ENCODE measurements at regions not wholly inside any gene's neighbourhood (a gene's known extent, or its start where the extent isn't known, plus 50 kb on each side); places are given as distances from the start of the nearest gene placed in this dataset.

DNA sequence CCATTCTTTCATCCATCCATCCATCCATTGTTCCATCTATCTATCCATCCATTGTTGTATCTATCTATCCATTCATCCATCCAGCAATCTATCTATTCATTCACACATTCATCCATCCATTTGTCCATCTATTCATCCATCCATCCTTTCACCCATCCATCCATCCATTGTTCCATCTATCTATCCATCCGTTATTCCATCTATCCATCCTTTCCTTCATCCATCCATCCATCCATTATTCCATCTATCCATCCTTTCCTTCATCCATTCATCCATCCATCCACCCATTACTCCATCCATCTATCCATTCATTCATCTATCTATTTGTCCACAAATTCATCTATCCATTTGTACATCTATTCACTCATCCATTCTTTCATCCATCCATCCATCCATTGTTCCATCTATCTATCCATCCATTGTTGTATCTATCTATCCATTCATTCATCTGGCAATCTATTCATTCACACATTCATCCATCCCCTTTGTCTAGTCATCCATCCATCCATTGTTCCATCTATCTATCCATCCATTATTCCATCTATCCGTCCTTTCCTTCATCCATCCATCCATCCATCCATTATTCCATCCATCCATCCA, 65.9 kb upstream of the ANO1 start:
- DNase-seq = no peak
- intact Hi-C loops (cut with DNase I) = no loop called here

DNA sequence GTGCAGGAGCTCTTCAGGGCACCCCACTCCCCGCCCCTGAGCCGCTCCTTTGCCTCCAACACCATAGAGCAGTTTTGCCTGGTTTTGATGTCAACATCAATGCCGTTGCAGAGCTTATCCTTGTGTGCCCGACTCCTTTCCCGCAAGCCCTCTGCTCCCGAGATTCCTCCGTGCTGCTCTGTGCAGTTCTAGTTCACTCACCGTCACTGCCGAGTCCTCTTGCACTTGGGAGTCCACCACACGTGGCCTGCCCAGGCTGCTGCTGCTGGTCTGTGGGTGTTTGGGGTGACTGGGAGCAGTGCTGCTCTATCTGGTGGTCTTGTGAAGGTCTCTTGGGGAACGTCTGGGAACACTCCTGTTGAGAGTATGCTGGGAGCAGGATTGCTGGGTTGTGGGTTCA, 63.8 kb upstream of the ANO1 start:
- DNase-seq = peak in 1 of 10 donors; percentile 61
- intact Hi-C loops (cut with DNase I) = no loop called here

DNA sequence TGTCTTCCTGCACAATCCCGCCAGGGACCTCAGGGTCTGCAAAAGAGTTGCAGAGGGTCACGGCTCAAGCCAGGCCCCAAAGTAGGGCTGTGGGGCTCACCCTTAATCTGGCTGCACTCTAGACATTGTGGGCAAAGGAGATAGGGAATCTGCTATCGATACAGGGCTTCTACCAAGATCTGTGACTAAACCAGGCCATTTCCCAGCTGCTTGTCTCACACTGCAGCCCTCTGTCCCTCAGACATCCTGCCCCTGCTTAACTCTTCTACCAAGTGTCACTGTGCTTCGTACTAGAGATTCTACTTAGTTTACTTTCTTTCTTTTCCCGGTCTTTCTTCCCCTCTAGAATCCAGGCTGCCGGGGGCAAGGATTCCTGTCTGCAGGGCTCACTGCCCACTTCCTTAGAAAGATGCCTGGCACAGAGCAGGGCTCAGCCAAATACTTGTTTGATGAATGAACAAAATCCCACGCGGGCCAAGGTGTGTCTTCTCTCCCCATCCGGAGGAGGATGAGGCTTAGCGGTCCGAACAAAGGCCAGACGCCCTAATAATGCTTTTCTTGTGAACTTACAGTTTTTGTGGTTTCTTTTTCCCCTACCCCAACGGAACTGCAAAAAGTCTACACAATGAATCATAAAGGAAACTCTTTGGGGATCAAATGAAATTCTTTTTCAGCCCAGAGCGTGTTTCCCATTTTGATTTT, 61.3 kb upstream of the ANO1 start:
- intact Hi-C loops (cut with DNase I) = no loop called here
- peak in 1 of 10 donors; percentile 28 for DNase-seq

DNA sequence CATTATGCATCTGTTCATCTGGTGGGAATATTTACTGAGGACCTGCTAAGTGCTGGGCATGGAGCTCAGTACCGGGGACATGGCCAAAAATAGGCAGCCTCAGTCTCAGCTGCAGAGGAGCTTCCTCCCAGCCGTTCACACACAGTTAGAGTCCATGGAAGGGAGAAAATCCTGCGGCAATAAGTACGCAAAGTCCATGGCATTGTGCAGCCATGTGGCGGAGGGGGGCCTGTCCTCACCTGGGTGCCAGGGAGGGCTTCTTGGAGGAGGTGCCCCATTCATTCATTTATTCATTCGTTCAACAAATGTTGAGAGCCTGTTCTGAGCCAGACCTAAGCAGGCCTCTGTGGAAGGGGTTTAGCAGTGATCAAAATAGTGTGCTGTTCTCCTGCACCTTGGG, 59.3 kb upstream of the ANO1 start:
- intact Hi-C loops (cut with DNase I) = no loop called here

DNA sequence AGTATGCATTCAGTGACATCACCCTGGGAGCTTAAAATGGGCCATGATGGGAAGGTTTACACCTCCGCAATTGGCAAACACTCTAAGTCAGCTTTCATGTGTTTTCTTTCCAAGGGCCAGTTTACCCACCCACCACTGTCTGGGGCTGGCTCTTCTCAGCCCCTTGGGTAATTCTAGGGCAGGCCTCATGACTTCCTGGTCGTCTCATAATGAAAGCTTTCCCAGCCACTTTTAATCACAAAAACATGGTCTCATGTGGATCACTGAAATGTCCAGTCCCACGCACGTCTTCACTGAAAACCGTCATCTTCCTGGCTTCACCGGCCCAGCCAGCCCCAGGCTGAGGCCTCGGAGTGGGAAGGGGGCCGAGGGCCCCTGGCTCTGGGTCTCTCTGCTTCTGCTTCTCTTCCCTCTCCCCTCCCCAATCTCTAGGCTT, 58.5 kb upstream of the ANO1 start:
- intact Hi-C loops (cut with DNase I) = no loop called here
- DNase-seq = peak in 1 of 10 donors; percentile 31

More for the DNA sequence above, 59.3 kb upstream of the ANO1 start:
- peak in 1 of 10 donors; percentile 50 for DNase-seq

DNA sequence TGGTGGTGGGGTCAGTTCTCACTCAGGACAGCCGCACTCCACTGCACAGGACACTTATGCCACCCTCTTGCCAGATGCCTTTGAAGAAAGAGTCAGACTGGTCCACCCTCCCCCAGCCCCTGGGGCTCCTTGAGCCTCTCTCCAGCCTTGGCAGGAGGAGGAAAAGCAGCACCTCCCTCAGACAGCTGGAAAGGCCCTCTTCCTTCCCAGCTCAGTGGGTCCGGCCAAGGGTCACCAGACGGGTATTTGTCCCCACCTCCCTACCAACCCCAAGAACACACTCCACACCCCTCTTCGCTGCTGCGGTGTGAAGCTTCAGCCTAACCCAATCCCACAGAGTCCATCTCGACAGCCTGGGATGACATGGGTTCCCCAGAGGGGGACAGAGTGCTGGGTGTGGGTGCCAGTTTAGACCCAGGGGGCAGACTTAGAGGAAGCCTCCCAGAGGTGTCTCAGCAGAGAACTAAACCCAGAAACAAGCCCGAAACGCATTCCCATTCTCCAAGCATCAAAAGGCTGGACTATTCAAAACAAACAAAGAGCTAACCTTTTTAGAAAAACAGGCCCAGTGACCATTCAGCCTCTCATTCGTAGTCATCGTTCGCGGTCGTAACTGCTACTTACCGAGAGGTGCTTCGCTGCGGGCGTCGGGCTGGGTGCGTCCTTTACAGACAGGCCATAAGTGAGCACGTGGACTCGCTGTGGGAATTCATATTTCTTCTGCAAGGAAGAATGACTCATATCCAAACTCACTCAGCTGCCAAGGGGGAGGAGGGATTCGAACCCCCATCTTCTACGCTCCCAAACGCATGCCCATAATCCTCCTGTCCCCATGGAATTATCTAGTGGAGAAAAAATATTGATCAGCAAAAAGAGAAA, 57.5 kb upstream of the ANO1 start:
- peak in 1 of 10 donors; percentile 70 for DNase-seq

DNA sequence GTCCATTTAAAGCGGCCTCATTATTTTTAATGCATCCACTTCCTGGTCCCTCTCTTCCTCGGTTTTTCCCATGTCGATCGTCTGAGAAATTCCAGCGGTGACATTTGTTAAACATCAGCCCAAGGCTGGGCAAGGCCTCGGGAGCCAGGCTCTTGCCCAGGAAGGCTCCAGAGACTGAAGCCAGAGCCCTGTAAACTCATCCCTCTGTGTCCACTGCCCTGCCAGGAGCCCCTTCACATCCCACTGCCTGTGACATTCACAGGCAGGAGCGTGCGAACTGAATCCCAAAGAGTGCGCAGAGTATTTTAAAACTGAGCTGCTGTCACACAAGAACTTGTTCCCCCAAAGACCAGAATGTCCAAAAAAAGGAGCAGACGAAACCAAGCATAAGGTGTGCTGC, 56.5 kb upstream of the ANO1 start:
- peak in 1 of 10 donors; percentile 28 for DNase-seq
- intact Hi-C loops (cut with DNase I) = no loop called here

More for the DNA sequence above, 57.5 kb upstream of the ANO1 start:
- intact Hi-C loops (cut with DNase I) = no loop called here

DNA sequence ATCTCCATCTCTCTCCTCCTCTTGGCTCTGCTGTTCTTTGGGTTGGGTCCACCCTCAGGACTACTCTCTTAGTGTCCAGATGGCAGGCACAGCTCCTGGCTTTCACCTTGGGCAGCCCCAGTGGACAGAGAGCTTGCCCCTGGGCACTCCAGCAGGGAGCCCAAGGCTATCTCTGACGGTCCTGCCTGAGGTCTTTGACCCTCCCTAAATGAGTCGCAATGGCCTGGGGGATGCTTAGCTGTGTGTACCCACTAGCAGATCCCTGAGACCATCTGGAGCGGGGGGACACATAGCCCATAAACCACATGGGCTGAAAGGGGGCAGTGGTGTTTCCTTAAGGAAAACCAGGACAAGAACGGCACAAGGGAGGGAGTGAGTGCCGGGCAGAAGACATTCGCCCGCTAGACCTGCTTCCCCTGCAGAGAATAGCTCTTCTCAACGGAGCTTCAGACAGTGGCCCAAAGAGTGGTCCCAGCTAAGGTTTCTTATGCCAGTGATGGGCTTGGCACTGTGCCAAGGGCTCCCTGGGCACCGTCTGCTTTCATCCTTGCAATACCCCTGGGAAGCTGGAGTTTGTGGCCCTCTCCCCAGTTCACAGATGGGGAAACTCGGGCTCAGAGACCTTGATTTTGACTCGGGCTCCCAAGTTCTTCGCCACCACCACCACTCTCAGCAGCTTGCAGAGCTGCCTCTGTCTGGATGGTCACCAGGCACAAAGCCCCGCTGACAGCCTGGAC, 53.9 kb upstream of the ANO1 start:
- intact Hi-C loops (cut with DNase I) = no loop called here
- DNase-seq = peak in 1 of 10 donors; percentile 46

DNA sequence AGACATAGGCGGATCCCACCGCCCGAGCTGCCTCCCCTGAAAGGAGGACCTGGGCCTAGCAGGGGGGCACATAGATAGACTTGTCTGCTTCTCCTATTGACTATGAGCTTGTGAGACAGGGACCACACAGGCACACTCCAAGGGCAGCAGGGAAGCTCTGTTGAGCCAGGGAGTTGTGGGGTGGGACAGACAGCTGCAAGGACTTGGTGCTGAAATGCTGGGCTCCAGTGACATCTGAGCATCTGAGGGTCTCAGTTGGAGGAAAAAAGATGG, 53.4 kb upstream of the ANO1 start:
- DNase-seq = peak in 1 of 10 donors; percentile 42
- intact Hi-C loops (cut with DNase I) = no loop called here

DNA sequence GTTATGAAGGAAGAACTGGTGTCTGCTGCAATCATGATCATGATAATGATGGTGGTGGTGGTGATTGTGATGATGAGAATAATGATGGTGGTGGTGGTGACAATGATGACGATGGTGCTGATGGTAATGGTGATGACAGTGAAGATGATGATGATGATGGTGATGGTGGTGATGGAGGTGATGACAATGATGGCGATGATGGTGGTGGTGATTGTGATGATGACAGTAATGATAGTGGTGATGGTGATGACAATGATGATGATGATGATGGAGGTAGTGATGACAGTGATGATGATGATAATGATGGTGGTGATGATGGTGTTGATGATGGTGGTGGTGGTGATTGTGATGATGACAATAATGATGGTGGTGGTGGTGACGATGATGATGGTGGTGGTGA, 52.8 kb upstream of the ANO1 start:
- no peak for DNase-seq
- intact Hi-C loops (cut with DNase I) = no loop called here

DNA sequence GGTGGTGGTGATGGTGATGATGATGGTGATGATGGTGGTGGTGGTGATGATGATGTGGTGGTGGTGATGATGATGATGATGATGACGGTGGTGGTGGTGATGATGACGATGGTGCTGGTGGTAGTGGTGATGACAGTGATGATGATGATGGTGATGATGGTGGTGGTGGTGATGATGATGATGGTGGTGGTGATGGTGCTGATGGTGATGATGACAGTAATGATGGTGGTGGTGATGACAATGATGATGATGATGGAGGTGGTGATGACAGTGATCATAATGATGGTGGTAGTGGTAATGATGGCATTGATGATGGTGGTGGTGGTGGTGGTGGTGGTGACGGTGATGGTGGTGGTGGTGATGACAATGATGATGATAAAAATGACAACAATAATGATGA, 52.1 kb upstream of the ANO1 start:
- intact Hi-C loops (cut with DNase I) = no loop called here

DNA sequence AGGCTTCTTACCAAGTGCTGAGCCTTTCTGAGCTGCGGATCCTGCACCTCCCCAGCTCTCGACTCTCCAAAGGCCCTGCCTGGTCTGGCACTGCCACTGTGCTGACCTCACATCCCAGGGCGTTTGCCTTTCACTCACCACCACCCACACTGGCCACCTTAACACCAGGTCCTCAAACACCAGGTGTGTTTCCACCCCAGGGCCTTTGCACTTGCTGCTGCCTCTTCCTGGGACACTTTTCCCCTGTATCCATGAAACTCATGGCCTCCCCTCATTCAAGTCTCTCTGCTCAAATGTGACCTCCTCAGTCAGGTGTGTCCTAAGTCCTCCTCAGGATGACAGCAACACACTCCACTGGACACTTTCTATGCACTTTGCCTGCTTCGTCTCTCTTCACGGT, 51.4 kb upstream of the ANO1 start:
- intact Hi-C loops (cut with DNase I) = no loop called here
- DNase-seq = peak in 1 of 10 donors; percentile 12

More for the DNA sequence above, 52.1 kb upstream of the ANO1 start:
- no peak for DNase-seq

DNA sequence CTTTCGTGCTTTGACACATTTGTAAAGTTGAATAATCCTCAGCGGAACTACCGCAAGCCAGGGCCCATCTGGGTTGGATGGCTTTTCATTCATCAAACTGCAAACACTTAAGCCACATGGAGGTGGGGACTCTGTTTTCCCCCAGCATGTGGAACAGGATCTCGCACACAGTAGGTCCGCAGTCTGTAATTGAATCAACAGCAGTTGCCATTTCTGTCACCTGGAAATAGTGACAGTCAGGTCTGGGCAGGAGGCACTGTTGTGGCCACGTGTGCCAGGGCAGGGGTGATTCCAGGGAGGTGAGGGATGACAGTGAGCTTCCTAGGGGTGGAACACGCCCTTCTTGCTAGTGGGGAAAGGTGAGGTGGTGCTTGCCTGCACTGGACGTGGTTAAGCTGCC, 50.7 kb upstream of the ANO1 start:
- intact Hi-C loops (cut with DNase I) = no loop called here
- peak in 1 of 10 donors; percentile 43 for DNase-seq

DNA sequence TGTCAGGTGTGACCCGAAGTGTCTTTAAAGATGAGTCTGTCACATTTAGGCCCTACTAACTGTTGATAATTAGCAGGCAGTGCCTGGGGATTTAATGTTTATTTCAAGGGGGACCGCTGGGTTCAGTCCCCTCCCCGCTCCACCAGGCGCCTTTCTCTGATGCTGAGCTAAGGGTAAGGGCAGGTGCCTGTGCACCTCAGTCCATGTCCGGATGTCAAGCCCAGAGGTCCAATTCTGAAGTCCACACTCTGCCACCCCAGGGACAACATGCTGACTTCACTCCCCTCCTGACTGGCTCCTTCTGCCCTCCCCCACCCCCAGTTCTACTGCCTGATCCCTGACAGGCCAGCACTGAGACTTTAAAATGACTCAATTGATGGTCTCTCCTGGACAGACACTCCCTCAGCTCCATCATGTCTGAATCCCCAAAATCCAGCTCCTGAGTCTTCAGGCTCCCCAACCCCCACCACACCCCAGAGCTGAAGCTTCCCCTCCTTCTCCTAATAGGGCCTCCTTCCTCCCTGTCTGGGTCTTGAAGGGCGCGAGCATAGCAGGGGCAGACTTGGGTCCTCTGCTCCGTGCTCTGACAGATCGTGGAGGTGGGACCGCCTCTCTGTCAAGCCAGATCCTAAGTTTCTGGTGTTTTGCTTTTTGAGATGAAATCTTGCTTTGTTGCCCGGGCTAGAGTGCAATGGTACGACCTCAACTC, 49.8 kb upstream of the ANO1 start:
- DNase-seq = peak in 1 of 10 donors; percentile 29
- intact Hi-C loops (cut with DNase I) = no loop called here

Data from posterior cingulate gyrus (tissue), 11 donors.